Activated naive CD8-positive, alpha-beta T cell treated with anti-CD3 and anti-CD28 coated beads, Interleukin-2, amount 10 ng/mL, durations not matched to agents 7 days and 5 days (primary cell): ENCODE measurements at regions not wholly inside any gene's neighbourhood (a gene's known extent, or its start where the extent isn't known, plus 50 kb on each side); places are given as distances from the start of the nearest gene placed in this dataset.
"Not testable (repeated sequence)": the region's sequence is repeated elsewhere in the genome, so short reads cannot be mapped to it uniquely, and the experiment has no call there.

Experiments
- ATAC-seq: fragments of 150-1000 bp; cut with Tn5 transposase; one replicate; pipeline ENCODE4 v1.10.0; 2021; ENCODE audit warnings: low read depth, moderate library complexity
- POLR2A ChIA-PET: fragments of 350-600 bp; sonication (Branson Sonifier 250); formaldehyde crosslinking; loops from one replicate; lab custom pipeline; 2021; ENCODE audit warnings: antibody characterized with exemption; lab: Charles Lee
- DNase-seq: peaks from one replicate; pipeline ENCODE4 v3.0.0; 2021
- H3K27ac Mint-ChIP-seq: one replicate; pipeline ENCODE4 v1.8.0; 2022; ENCODE audit warnings: mild to moderate bottlenecking, mixed read lengths
- H3K27me3 Mint-ChIP-seq: one replicate; pipeline ENCODE4 v1.8.0; 2022; ENCODE audit warnings: mild to moderate bottlenecking, moderate library complexity, mixed read lengths
- H3K36me3 Mint-ChIP-seq: one replicate; pipeline ENCODE4 v1.8.0; 2021; ENCODE audit warnings: mild to moderate bottlenecking, mixed read lengths
- H3K4me1 Mint-ChIP-seq: one replicate; pipeline ENCODE4 v1.8.0; 2021; ENCODE audit warnings: mixed read lengths
- H3K4me3 Mint-ChIP-seq: one replicate; pipeline ENCODE4 v1.8.0; 2022; ENCODE audit warnings: mild to moderate bottlenecking, moderate library complexity, mixed read lengths
- H3K9me3 Mint-ChIP-seq: one replicate; pipeline ENCODE4 v1.8.0; 2021; ENCODE audit warnings: mixed read lengths

DNA sequence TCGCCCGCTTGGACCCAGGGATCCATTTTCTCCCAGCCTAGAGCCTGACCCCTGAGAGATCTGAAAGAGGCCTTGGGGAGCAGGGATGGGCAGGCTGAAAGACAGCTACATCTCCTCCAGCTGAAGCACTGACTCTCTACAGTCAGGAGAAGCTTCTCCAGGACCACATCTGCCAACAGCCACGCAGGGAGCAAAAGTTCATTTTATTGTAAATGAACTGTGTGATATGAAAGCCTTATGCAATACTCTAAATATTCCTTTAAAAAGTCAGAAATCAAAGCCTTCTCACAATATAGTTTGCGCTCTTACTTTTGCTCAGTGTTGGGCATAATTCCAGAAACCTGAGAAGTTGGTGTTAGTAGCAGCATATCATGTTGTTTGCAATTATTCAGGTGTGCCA is 428.9 kb upstream of the RAB6C start:
- Mint-ChIP-seq H3K4me3 (no peak overlapping the region), H3K27ac (no peak overlapping the region), H3K4me1 (no peaks in the 10 kb centered on the region), H3K9me3 (peaks cover 4% of the 10 kb centered on the region), H3K27me3 (no peaks in the 10 kb centered on the region), H3K36me3 (no peaks in the 10 kb centered on the region)
- POLR2A ChIA-PET = no interaction called here
- DNase-seq (no peak), ATAC-seq (no peak)

DNA sequence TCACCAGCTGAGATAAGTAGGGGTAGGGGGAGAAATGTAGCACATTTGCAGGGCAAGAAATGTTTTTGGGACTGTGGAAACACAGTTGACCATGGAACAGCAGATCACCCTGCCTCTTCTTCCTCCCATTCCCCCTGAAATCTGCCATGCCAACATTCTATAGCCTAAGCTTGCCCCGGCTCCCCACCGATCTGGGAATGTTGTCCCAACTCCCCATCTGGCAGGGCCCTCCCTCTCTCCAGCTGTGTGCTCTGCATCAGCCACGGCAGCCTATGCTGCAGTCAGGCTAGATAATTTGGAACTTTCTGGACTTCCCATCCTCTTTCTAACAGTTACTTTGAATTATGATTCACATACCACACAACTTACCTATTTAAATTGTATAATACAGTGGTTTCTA is 425.1 kb upstream of the RAB6C start:
- POLR2A ChIA-PET = no interaction called here
- no peak overlapping the region for H3K4me3 Mint-ChIP-seq
- H3K9me3 Mint-ChIP-seq = no peaks in the 10 kb centered on the region
- no peak overlapping the region for H3K27ac Mint-ChIP-seq
- no peaks in the 10 kb centered on the region for H3K27me3 Mint-ChIP-seq
- H3K4me1 Mint-ChIP-seq = no peaks in the 10 kb centered on the region
- no peaks in the 10 kb centered on the region for H3K36me3 Mint-ChIP-seq
- DNase-seq (no peak), ATAC-seq (no peak)

DNA sequence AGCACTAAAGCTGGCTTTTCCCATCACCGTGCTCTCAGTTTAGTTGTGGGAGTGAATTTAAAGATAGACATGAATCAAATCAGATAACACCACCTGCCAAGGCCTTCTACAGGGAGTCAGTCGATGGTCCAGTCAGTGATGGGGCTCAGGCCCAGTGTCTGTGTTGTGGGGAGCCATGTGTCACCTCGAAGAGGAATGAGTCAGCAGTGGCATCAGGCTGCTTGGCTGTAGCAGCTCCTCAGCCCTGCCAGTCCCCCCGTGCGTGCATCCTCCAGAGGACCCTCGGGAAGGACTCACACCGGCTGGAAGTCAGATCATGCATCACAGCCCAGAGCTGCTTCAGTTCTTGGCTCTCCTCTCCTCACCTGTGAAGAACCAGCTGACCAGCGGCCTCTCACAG is 420.4 kb upstream of the RAB6C start:
- ATAC-seq = no peak
- no peaks in the 10 kb centered on the region for H3K4me1 Mint-ChIP-seq
- H3K4me3 Mint-ChIP-seq = no peak overlapping the region
- DNase-seq = no peak
- no peak overlapping the region for H3K27ac Mint-ChIP-seq
- no peaks in the 10 kb centered on the region for H3K9me3 Mint-ChIP-seq
- no peaks in the 10 kb centered on the region for H3K27me3 Mint-ChIP-seq
- no peaks in the 10 kb centered on the region for H3K36me3 Mint-ChIP-seq
- POLR2A ChIA-PET = no interaction called here

- DNase-seq = no peak
- no peak overlapping the region for H3K27ac Mint-ChIP-seq
- H3K9me3 Mint-ChIP-seq = peaks cover 4% of the 10 kb centered on the region
- peaks cover 3% of the 10 kb centered on the region for H3K27me3 Mint-ChIP-seq
- H3K36me3 Mint-ChIP-seq = peaks cover 1% of the 10 kb centered on the region
- no peak overlapping the region for H3K4me3 Mint-ChIP-seq
- POLR2A ChIA-PET = no interaction called here
- ATAC-seq = no peak
- H3K4me1 Mint-ChIP-seq = no peaks in the 10 kb centered on the region
These were observed 413.8 kb upstream of the RAB6C start for GRCh38 chr2:129565551-129566109.

DNA sequence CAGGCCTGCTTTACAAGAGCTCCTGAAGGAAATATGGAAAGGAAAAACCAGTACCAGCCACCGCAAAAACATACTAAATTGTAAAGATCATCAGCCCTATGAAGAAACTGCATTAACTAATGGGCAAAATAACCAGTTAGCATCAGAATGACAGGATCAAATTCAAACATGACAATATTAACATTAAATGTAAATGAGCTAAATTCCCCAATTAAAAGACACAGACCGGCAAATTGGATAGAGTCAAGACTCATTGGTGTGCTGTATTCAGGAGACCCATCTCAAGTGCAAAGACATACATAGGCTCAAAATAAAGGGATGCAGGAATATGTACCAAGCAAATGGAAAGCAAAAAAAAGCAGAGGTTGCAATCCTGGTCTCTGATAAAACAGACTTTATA is 408.7 kb upstream of the RAB6C start:
- H3K4me1 Mint-ChIP-seq, ATAC-seq, H3K27me3 Mint-ChIP-seq, POLR2A ChIA-PET, H3K4me3 Mint-ChIP-seq, DNase-seq, H3K36me3 Mint-ChIP-seq, H3K27ac Mint-ChIP-seq: not testable (repeated sequence)
- H3K9me3 Mint-ChIP-seq = peaks cover 20% of the 10 kb centered on the region

- peaks cover 16% of the 10 kb centered on the region for H3K9me3 Mint-ChIP-seq
- H3K4me3 Mint-ChIP-seq = no peak overlapping the region
- ATAC-seq (no peak), DNase-seq (no peak)
- POLR2A ChIA-PET = no interaction called here
- no peaks in the 10 kb centered on the region for H3K36me3 Mint-ChIP-seq
- H3K4me1 Mint-ChIP-seq = no peaks in the 10 kb centered on the region
- H3K27ac Mint-ChIP-seq = no peak overlapping the region
- H3K27me3 Mint-ChIP-seq = peaks cover 2% of the 10 kb centered on the region
These were observed 404.0 kb upstream of the RAB6C start for GRCh38 chr2:129575431-129575830.

DNA sequence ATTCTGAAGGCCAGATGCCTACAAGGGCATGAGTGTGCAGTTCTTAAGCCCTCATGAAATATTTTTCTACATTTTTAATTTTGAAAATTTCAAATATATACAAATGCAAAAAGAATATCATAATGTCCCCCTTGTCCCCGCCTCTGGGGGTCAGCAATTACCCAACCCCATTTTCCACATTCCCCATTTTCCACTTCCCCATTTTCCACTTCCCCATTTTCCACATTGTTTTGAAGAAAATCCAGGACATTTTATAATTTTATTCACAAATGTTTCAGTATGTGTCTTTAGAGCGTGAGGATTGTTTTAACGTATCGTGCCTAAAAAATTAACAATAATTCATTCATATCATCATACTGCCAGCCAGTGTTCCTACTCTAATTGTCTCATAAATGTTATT is 403.6 kb upstream of the RAB6C start:
- H3K9me3 Mint-ChIP-seq = peaks cover 14% of the 10 kb centered on the region
- H3K36me3 Mint-ChIP-seq = no peaks in the 10 kb centered on the region
- H3K27ac Mint-ChIP-seq = no peak overlapping the region
- no peak for ATAC-seq
- H3K4me1 Mint-ChIP-seq = no peaks in the 10 kb centered on the region
- H3K27me3 Mint-ChIP-seq = peaks cover 2% of the 10 kb centered on the region
- no peak overlapping the region for H3K4me3 Mint-ChIP-seq
- no peak for DNase-seq
- POLR2A ChIA-PET = no interaction called here

DNA sequence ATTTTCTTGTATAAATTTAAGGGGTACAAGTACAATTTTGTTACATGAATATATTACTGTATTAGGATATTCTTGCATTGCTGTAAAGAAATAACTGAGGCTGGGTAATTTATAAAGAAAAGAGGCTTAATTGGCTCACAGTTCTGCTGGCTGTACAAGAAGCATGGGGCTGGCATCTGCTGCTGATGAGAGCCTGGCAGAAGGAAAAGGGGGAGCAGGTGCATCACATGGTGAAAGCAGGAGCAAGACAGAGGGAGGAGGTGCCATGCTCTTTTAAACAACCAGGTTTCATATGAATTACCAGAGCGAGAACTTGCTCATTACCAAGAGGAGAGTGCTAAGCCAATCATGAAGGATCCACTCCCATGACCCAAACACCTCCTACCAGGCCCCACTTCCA is 399.5 kb upstream of the RAB6C start:
- no peaks in the 10 kb centered on the region for H3K4me1 Mint-ChIP-seq
- POLR2A ChIA-PET = no interaction called here
- DNase-seq = no peak
- H3K4me3 Mint-ChIP-seq = no peak overlapping the region
- ATAC-seq = no peak
- H3K27ac Mint-ChIP-seq = no peak overlapping the region
- no peaks in the 10 kb centered on the region for H3K27me3 Mint-ChIP-seq
- H3K36me3 Mint-ChIP-seq = no peaks in the 10 kb centered on the region
- H3K9me3 Mint-ChIP-seq = peaks cover 4% of the 10 kb centered on the region

- Mint-ChIP-seq H3K27me3 (peaks cover 4% of the 10 kb centered on the region), H3K36me3 (no peaks in the 10 kb centered on the region), H3K4me3 (no peak overlapping the region), H3K9me3 (peaks cover 4% of the 10 kb centered on the region), H3K4me1 (no peaks in the 10 kb centered on the region), H3K27ac (no peak overlapping the region)
- POLR2A ChIA-PET = no interaction called here
- no peak for ATAC-seq
- DNase-seq = no peak
These were observed 393.7 kb upstream of the RAB6C start for GRCh38 chr2:129585760-129586159.

GRCh38 chr2:129587426-129588064 is 391.9 kb upstream of the RAB6C start:
- DNase-seq (no peak), ATAC-seq (no peak)
- POLR2A ChIA-PET = no interaction called here
- Mint-ChIP-seq H3K36me3 (no peaks in the 10 kb centered on the region), H3K27ac (no peak overlapping the region), H3K27me3 (peaks cover 4% of the 10 kb centered on the region), H3K4me3 (no peak overlapping the region), H3K9me3 (no peaks in the 10 kb centered on the region), H3K4me1 (no peaks in the 10 kb centered on the region)

DNA sequence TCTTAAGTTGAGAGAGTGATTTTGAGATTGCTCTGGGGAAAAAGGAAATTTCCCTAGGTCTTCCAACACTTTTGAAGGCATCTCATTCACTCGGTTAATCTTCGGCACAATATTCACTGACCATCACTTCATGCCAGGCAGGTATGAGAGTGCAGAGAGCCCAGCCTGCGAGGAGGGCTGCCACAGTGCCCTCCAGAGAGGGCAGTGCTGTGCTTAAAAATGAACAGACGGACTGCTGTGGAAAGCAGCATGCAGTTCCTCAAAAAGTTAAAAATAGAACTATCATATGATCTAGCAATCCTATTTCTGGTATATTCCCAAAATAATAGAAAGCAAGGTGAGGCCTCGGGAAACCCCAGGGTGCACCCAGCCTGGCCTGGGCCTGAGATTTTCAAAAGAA is 374.9 kb upstream of the RAB6C start:
- Mint-ChIP-seq H3K4me1 (peaks cover 2% of the 10 kb centered on the region), H3K27ac (no peak overlapping the region), H3K36me3 (no peaks in the 10 kb centered on the region), H3K4me3 (no peak overlapping the region), H3K27me3 (peaks cover 4% of the 10 kb centered on the region), H3K9me3 (peaks cover 4% of the 10 kb centered on the region)
- DNase-seq (no peak), ATAC-seq (no peak)
- POLR2A ChIA-PET = no interaction called here

GRCh38 chr2:129605646-129606045 is 373.8 kb upstream of the RAB6C start:
- Mint-ChIP-seq H3K36me3 (no peaks in the 10 kb centered on the region), H3K9me3 (peaks cover 1% of the 10 kb centered on the region), H3K4me3 (no peak overlapping the region), H3K4me1 (peaks cover 2% of the 10 kb centered on the region), H3K27me3 (peaks cover 4% of the 10 kb centered on the region), H3K27ac (no peak overlapping the region)
- POLR2A ChIA-PET = no interaction called here
- no peak for DNase-seq
- no peak for ATAC-seq

GRCh38 chr2:129606496-129607270 is 372.8 kb upstream of the RAB6C start:
- DNase-seq = no peak
- H3K27me3 Mint-ChIP-seq = peaks cover 3% of the 10 kb centered on the region
- H3K36me3 Mint-ChIP-seq = no peaks in the 10 kb centered on the region
- no peak overlapping the region for H3K4me3 Mint-ChIP-seq
- H3K27ac Mint-ChIP-seq = no peak overlapping the region
- no peak for ATAC-seq
- peaks cover 2% of the 10 kb centered on the region for H3K4me1 Mint-ChIP-seq
- POLR2A ChIA-PET = no interaction called here
- H3K9me3 Mint-ChIP-seq = peaks cover 1% of the 10 kb centered on the region

- DNase-seq (no peak), ATAC-seq (no peak)
- no peak overlapping the region for H3K27ac Mint-ChIP-seq
- H3K4me3 Mint-ChIP-seq = no peak overlapping the region
- peaks cover 6% of the 10 kb centered on the region for H3K27me3 Mint-ChIP-seq
- H3K4me1 Mint-ChIP-seq = peaks cover 2% of the 10 kb centered on the region
- H3K9me3 Mint-ChIP-seq = peaks cover 1% of the 10 kb centered on the region
- POLR2A ChIA-PET = no interaction called here
- H3K36me3 Mint-ChIP-seq = no peaks in the 10 kb centered on the region
These were observed 370.2 kb upstream of the RAB6C start for GRCh38 chr2:129609224-129609623.
